Colonic mucosa (tissue), 4 donors: ENCODE measurements at regions not wholly inside any gene's neighbourhood (a gene's known extent, or its start where the extent isn't known, plus 50 kb on each side); places are given as distances from the start of the nearest gene placed in this dataset.
"Not testable (repeated sequence)": the region's sequence is repeated elsewhere in the genome, so short reads cannot be mapped to it uniquely, and the experiment has no call there.

ENCODE experiments used
- DNase-seq: peaks from one replicate; pipeline ENCODE4 v3.0.0-alpha.2; 2020
- H3K27ac ChIP-seq: fragments of 200-600 bp; one replicate; pipeline ENCODE4 v1.8.0; 2021
- H3K27me3 ChIP-seq: fragments of 200-600 bp; one replicate; pipeline ENCODE4 v1.8.0; 2021
- H3K36me3 ChIP-seq: fragments of 200-600 bp; one replicate; pipeline ENCODE4 v1.8.0; 2021
- H3K4me1 ChIP-seq: fragments of 200-600 bp; one replicate; pipeline ENCODE4 v1.8.0; 2021; ENCODE audit warnings: mild to moderate bottlenecking
- H3K4me3 ChIP-seq: fragments of 200-600 bp; one replicate; pipeline ENCODE4 v1.8.0; 2021
- H3K9ac ChIP-seq, 2 donors: one replicate each; pipeline ENCODE4 v1.7.0; 2013; ENCODE audit warnings: control low read depth in 2 of 2, low read depth in 2 of 2, low read length in 2 of 2
- H3K9me3 ChIP-seq: fragments of 200-600 bp; one replicate; pipeline ENCODE4 v1.8.0; 2021
- CTCF ChIP-seq: fragments of 200-600 bp; IDR thresholded peaks from one replicate; pipeline ENCODE4 v1.8.0; 2022; ENCODE audit warnings: antibody characterized with exemption, mild to moderate bottlenecking
- intact Hi-C: fragments of 100-400 bp; cut with DNase I; formaldehyde crosslinking; loops from one replicate; pipeline ENCODE4 v1.14.1; 2022
- donor health status: healthy.
- donor health status: DM: no; HTN: no; CAD: no.
- donor health status: DM: no; HTN: no; CAD: no.

GRCh38 chr14:37707716-37708115 lies 112.3 kb downstream of the TTC6 start:
- Histone ChIP-seq H3K4me1 (no peaks in the 10 kb centered on the region), H3K4me3 (no peak overlapping the region), H3K9me3 (no peaks in the 10 kb centered on the region), H3K9ac (no peak overlapping the region), H3K27me3 (no peaks in the 10 kb centered on the region), H3K27ac (no peak overlapping the region), H3K36me3 (no peaks in the 10 kb centered on the region)
- no peak for TF ChIP-seq CTCF
- intact Hi-C loops = loop anchor here (2.0 kb wide), 1 partner anchor 167 kb away; no protein-coding TSS in a partner anchor
- no peak for DNase-seq

- no peaks in the 10 kb centered on the region for H3K4me1 ChIP-seq
- no peak overlapping the region for H3K4me3 ChIP-seq
- no peak overlapping the region for H3K9ac ChIP-seq
- no peaks in the 10 kb centered on the region for H3K9me3 ChIP-seq
- no peak overlapping the region for H3K27ac ChIP-seq
- no peaks in the 10 kb centered on the region for H3K27me3 ChIP-seq
- no peak for TF ChIP-seq CTCF
- no peaks in the 10 kb centered on the region for H3K36me3 ChIP-seq
- no peak for DNase-seq
- intact Hi-C loops = loop anchor here (2.0 kb wide), 1 partner anchor 166 kb away; no protein-coding TSS in a partner anchor
These were observed 113.1 kb downstream of the TTC6 start for GRCh38 chr14:37708481-37708880.

- Histone ChIP-seq H3K27me3 (no peaks in the 10 kb centered on the region), H3K27ac (no peak overlapping the region), H3K9ac (no peak overlapping the region), H3K4me1 (no peaks in the 10 kb centered on the region), H3K4me3 (no peak overlapping the region), H3K36me3 (no peaks in the 10 kb centered on the region), H3K9me3 (no peaks in the 10 kb centered on the region)
- no peak for TF ChIP-seq CTCF
- no peak for DNase-seq
- intact Hi-C loops = loop anchor here (2.0 kb wide), 1 partner anchor 165 kb away; no protein-coding TSS in a partner anchor
These were observed 114.2 kb downstream of the TTC6 start for GRCh38 chr14:37709419-37710195.

- H3K4me1 ChIP-seq = no peaks in the 10 kb centered on the region
- H3K27me3 ChIP-seq = no peaks in the 10 kb centered on the region
- DNase-seq = no peak
- H3K9me3 ChIP-seq = no peaks in the 10 kb centered on the region
- intact Hi-C loops = no loop called here
- no peak overlapping the region for H3K9ac ChIP-seq
- TF ChIP-seq CTCF = no peak
- H3K36me3 ChIP-seq = no peaks in the 10 kb centered on the region
- H3K4me3 ChIP-seq = no peak overlapping the region
- no peak overlapping the region for H3K27ac ChIP-seq
These were observed 116.0 kb downstream of the TTC6 start for GRCh38 chr14:37711356-37711830.

GRCh38 chr14:37711831-37712475 lies 116.5 kb downstream of the TTC6 start:
- Histone ChIP-seq H3K9ac (no peak overlapping the region), H3K27ac (no peak overlapping the region), H3K27me3 (no peaks in the 10 kb centered on the region), H3K4me1 (no peaks in the 10 kb centered on the region), H3K9me3 (no peaks in the 10 kb centered on the region), H3K4me3 (no peak overlapping the region), H3K36me3 (no peaks in the 10 kb centered on the region)
- no peak for DNase-seq
- intact Hi-C loops = no loop called here
- TF ChIP-seq CTCF = no peak

- H3K4me1 ChIP-seq, H3K36me3 ChIP-seq, H3K9ac ChIP-seq, H3K27me3 ChIP-seq, H3K9me3 ChIP-seq, H3K4me3 ChIP-seq, intact Hi-C loops, H3K27ac ChIP-seq, DNase-seq: not testable (repeated sequence)
These were observed 117.0 kb downstream of the TTC6 start for GRCh38 chr14:37712476-37712860.
